HEK293 (cell line): ENCODE measurements at regions not wholly inside any gene's neighbourhood (a gene's known extent, or its start where the extent isn't known, plus 50 kb on each side); places are given as distances from the start of the nearest gene placed in this dataset.

Experiments used
- CTCF ChIA-PET: fragments of 350-600 bp; formaldehyde crosslinking; extraction: SDS; loops from one replicate; lab custom pipeline; 2021; ENCODE audit warnings: antibody characterized with exemption; lab: Yijun Ruan, JAX
- POLR2A ChIA-PET: fragments of 300-600 bp; formaldehyde crosslinking; extraction: SDS; loops from one replicate; lab custom pipeline; 2020; ENCODE audit warnings: antibody characterized with exemption, inconsistent platforms; lab: Yijun Ruan, JAX
- H3K27ac ChIP-seq: fragments of 200-500 bp; sonication (Bioruptor generic); 2 replicates; pipeline ENCODE4 v1.5.1; 2014; ENCODE audit warnings: low read depth, low read length, control low read depth, inconsistent platforms; ENCODE audit errors: extremely low read depth
- H3K36me3 ChIP-seq, 2 experiments: fragments of 200-500 bp in 1 of 2; sonication (Bioruptor generic) in 1 of 2; 1 replicate in 1 of 2; 2 replicates in 1 of 2; pipeline ENCODE4 v1.5.1; 2014 to 2017; ENCODE audit warnings: inconsistent platforms in 2 of 2, low read length in 2 of 2; ENCODE audit not compliant: control insufficient read depth in 2 of 2, insufficient read depth in 1 of 2
- H3K4me1 ChIP-seq: fragments of 200-500 bp; sonication (Bioruptor generic); 2 replicates; pipeline ENCODE4 v1.5.1; 2014; ENCODE audit warnings: mild to moderate bottlenecking, low read length, inconsistent platforms; ENCODE audit not compliant: control insufficient read depth, insufficient read depth
- H3K4me3 ChIP-seq: 2 replicates; pipeline ENCODE4 v1.5.1; 2011; ENCODE audit warnings: low read depth, mild to moderate bottlenecking, control low read depth, low read length, moderate library complexity
- H3K9me3 ChIP-seq: fragments of 200-500 bp; sonication (Bioruptor generic); 2 replicates; pipeline ENCODE4 v1.5.1; 2014; ENCODE audit warnings: low read depth, low read length, inconsistent platforms; ENCODE audit not compliant: control insufficient read depth, insufficient read depth
- EGR2 ChIP-seq: fragments of 450-650 bp; formaldehyde crosslinking; IDR thresholded peaks from 2 replicates; pipeline ENCODE4 v1.5.1; 2016; ENCODE audit warnings: low read depth, missing biosample characterization, missing genetic modification characterization
- GLI2 ChIP-seq: fragments of 450-650 bp; formaldehyde crosslinking; IDR thresholded peaks from 2 replicates; pipeline ENCODE4; 2017; ENCODE audit warnings: missing biosample characterization, missing genetic modification characterization, low read depth, borderline replicate concordance
- MZF1 ChIP-seq: fragments of 450-650 bp; formaldehyde crosslinking; IDR thresholded peaks from 2 replicates; pipeline ENCODE4 v1.5.1; 2017; ENCODE audit warnings: missing biosample characterization, missing genetic modification characterization, borderline replicate concordance
- PRDM2 ChIP-seq: fragments of 450-650 bp; formaldehyde crosslinking; IDR thresholded peaks from 2 replicates; pipeline ENCODE4 v1.5.1; 2016; ENCODE audit warnings: missing biosample characterization, missing genetic modification characterization, borderline replicate concordance
- SETDB1 ChIP-seq: IDR thresholded peaks from one replicate; pipeline ENCODE4 v1.6.1; 2017; ENCODE audit warnings: mild to moderate bottlenecking, low read length, moderate library complexity, mixed read lengths; ENCODE audit not compliant: insufficient read length
- TCF7L2 ChIP-seq: IDR thresholded peaks from 2 replicates; pipeline ENCODE4 v1.6.1; 2011; ENCODE audit warnings: low read depth, mild to moderate bottlenecking, inconsistent platforms, low read length, moderate library complexity, borderline replicate concordance
- TRIM28 ChIP-seq: IDR thresholded peaks from 2 replicates; pipeline ENCODE4 v1.6.1; 2011; ENCODE audit warnings: low read length, control low read depth, borderline replicate concordance
- ZFP69B ChIP-seq: fragments of 450-650 bp; formaldehyde crosslinking; IDR thresholded peaks from 2 replicates; pipeline ENCODE4 v1.5.1; 2016; ENCODE audit warnings: missing biosample characterization, missing genetic modification characterization
- ZNF121 ChIP-seq: fragments of 450-650 bp; formaldehyde crosslinking; IDR thresholded peaks from 2 replicates; pipeline ENCODE4 v1.5.1; 2016; ENCODE audit warnings: missing biosample characterization, missing genetic modification characterization
- ZNF155 ChIP-seq: fragments of 450-650 bp; formaldehyde crosslinking; IDR thresholded peaks from 2 replicates; pipeline ENCODE4 v1.5.1; 2016; ENCODE audit warnings: missing biosample characterization, missing genetic modification characterization
- ZNF169 ChIP-seq: fragments of 450-650 bp; formaldehyde crosslinking; IDR thresholded peaks from 2 replicates; pipeline ENCODE4 v1.5.1; 2016; ENCODE audit warnings: missing biosample characterization, missing genetic modification characterization
- ZNF18 ChIP-seq: fragments of 450-650 bp; formaldehyde crosslinking; IDR thresholded peaks from 2 replicates; pipeline ENCODE4 v1.5.1; 2016; ENCODE audit warnings: missing biosample characterization, missing genetic modification characterization
- ZNF350 ChIP-seq: fragments of 450-650 bp; formaldehyde crosslinking; IDR thresholded peaks from 2 replicates; pipeline ENCODE4 v1.5.0; 2017; ENCODE audit warnings: missing biosample characterization, mild to moderate bottlenecking, missing genetic modification characterization
- ZNF398 ChIP-seq: fragments of 450-650 bp; formaldehyde crosslinking; IDR thresholded peaks from 2 replicates; pipeline ENCODE4 v1.5.1; 2017; ENCODE audit warnings: missing biosample characterization, missing genetic modification characterization
- ZNF423 ChIP-seq: fragments of 450-650 bp; formaldehyde crosslinking; IDR thresholded peaks from 2 replicates; pipeline ENCODE4 v1.5.1; 2016; ENCODE audit warnings: missing biosample characterization, missing genetic modification characterization
- ZNF513 ChIP-seq: fragments of 450-650 bp; IDR thresholded peaks from 2 replicates; pipeline ENCODE4 v1.5.1; 2018; ENCODE audit warnings: missing biosample characterization, missing genetic modification characterization
- ZNF514 ChIP-seq: fragments of 450-650 bp; formaldehyde crosslinking; IDR thresholded peaks from 2 replicates; pipeline ENCODE4 v1.5.1; 2016; ENCODE audit warnings: missing biosample characterization, missing genetic modification characterization
- ZNF529 ChIP-seq: fragments of 450-650 bp; formaldehyde crosslinking; IDR thresholded peaks from 2 replicates; pipeline ENCODE4 v1.5.1; 2017; ENCODE audit warnings: missing genetic modification characterization, missing biosample characterization; ENCODE audit not compliant: insufficient replicate concordance
- ZNF530 ChIP-seq: fragments of 450-650 bp; formaldehyde crosslinking; IDR thresholded peaks from 2 replicates; pipeline ENCODE4 v1.5.1; 2016; ENCODE audit warnings: low read depth, missing biosample characterization, missing genetic modification characterization
- ZNF610 ChIP-seq: fragments of 450-650 bp; formaldehyde crosslinking; IDR thresholded peaks from 2 replicates; pipeline ENCODE4 v1.5.1; 2016; ENCODE audit warnings: missing biosample characterization, missing genetic modification characterization, borderline replicate concordance
- ZNF626 ChIP-seq: fragments of 450-650 bp; sonication (Bioruptor Pico); formaldehyde crosslinking; IDR thresholded peaks from 2 replicates; pipeline ENCODE4 v1.5.1; 2018; ENCODE audit warnings: missing biosample characterization, missing genetic modification characterization, inconsistent platforms
- ZNF677 ChIP-seq: fragments of 450-650 bp; IDR thresholded peaks from 2 replicates; pipeline ENCODE4 v1.5.0; 2018; ENCODE audit warnings: missing biosample characterization, mild to moderate bottlenecking, missing genetic modification characterization, moderate library complexity
- ZNF704 ChIP-seq: fragments of 450-650 bp; formaldehyde crosslinking; IDR thresholded peaks from 2 replicates; pipeline ENCODE4 v1.5.1; 2016; ENCODE audit warnings: missing biosample characterization, missing genetic modification characterization

GRCh38 chr5:74973694-74974093 is 78.7 kb downstream of the GCNT4 start:
- no peaks in the 10 kb centered on the region for H3K4me1 ChIP-seq
- H3K27ac ChIP-seq = no peak overlapping the region
- H3K4me3 ChIP-seq = no peak overlapping the region
- no peaks in the 10 kb centered on the region for H3K36me3 ChIP-seq
- TF ChIP-seq ZNF155 (tag by site-specific recombination) (no peak), ZNF350 (no peak), ZNF626 (no peak), MZF1 (no peak), ZFP69B (tag by site-specific recombination) (no peak)
- ChIA-PET POLR2A (no interaction called here), CTCF (interaction anchor here (1.2 kb wide), 1 partner anchor 19 kb away, joined by 4 read pairs; no protein-coding TSS in a partner anchor)
- no peaks in the 10 kb centered on the region for H3K9me3 ChIP-seq

GRCh38 chr5:74971947-74972460 is 80.4 kb downstream of the GCNT4 start:
- CTCF ChIA-PET = no interaction called here
- H3K27ac ChIP-seq = no peak overlapping the region
- POLR2A ChIA-PET = no interaction called here
- no peaks in the 10 kb centered on the region for H3K9me3 ChIP-seq
- no peak for TF ChIP-seq ZNF514
- no peak for TF ChIP-seq TRIM28
- no peak for TF ChIP-seq ZNF155 (tag by site-specific recombination)
- no peak for TF ChIP-seq EGR2 (tag by site-specific recombination)
- TF ChIP-seq PRDM2 (tag by site-specific recombination) = no peak
- no peak for TF ChIP-seq ZNF677 (tag by site-specific recombination)
- no peak for TF ChIP-seq ZNF169 (tag by site-specific recombination)
- no peak for TF ChIP-seq TCF7L2
- no peak for TF ChIP-seq ZNF398 (tag by site-specific recombination)
- no peak for TF ChIP-seq ZNF121 (tag by site-specific recombination)
- no peak for TF ChIP-seq ZNF529 (tag by site-specific recombination)
- TF ChIP-seq ZNF423 (tag by site-specific recombination) = no peak
- TF ChIP-seq ZNF610 = no peak
- TF ChIP-seq ZNF18 (tag by site-specific recombination) = no peak
- no peak for TF ChIP-seq ZNF513 (tag by site-specific recombination)
- no peak for TF ChIP-seq SETDB1
- TF ChIP-seq ZNF704 (tag by site-specific recombination) = no peak
- no peak for TF ChIP-seq ZNF530 (tag by site-specific recombination)
- no peak for TF ChIP-seq GLI2 (tag by site-specific recombination)
- H3K4me3 ChIP-seq = no peak overlapping the region
- no peaks in the 10 kb centered on the region for H3K36me3 ChIP-seq
- no peaks in the 10 kb centered on the region for H3K4me1 ChIP-seq
